Hepatocyte (in vitro differentiated cells): ENCODE measurements at regions not wholly inside any gene's neighbourhood (a gene's known extent, or its start where the extent isn't known, plus 50 kb on each side); places are given as distances from the start of the nearest gene placed in this dataset.

Experiments
- DNase-seq: peaks from one replicate; pipeline ENCODE4 v3.0.0-alpha.2; 2016; ENCODE audit warnings: low spot score
- H2AFZ ChIP-seq: fragments of 200-600 bp; sonication (generic); 2 replicates; pipeline ENCODE4 v1.6.0; 2016; ENCODE audit warnings: antibody characterized with exemption, mild to moderate bottlenecking
- H3K27ac ChIP-seq: fragments of 200-600 bp; sonication (generic); 2 replicates; pipeline ENCODE4 v1.5.1; 2016; ENCODE audit warnings: mild to moderate bottlenecking
- H3K27me3 ChIP-seq: fragments of 200-600 bp; sonication (generic); 2 replicates; pipeline ENCODE4 v1.6.1; 2016
- H3K36me3 ChIP-seq: fragments of 200-600 bp; sonication (generic); replicated peaks from 2 replicates; pipeline ENCODE4 v1.5.1; 2016; ENCODE audit warnings: low read depth; ENCODE audit not compliant: insufficient read depth
- H3K4me1 ChIP-seq: fragments of 200-600 bp; sonication (generic); 2 replicates; pipeline ENCODE4 v1.5.1; 2016; ENCODE audit warnings: mild to moderate bottlenecking, moderate library complexity; ENCODE audit not compliant: insufficient read depth
- H3K4me2 ChIP-seq: fragments of 200-600 bp; sonication (generic); 2 replicates; pipeline ENCODE4 v1.6.0; 2016
- H3K4me3 ChIP-seq: fragments of 200-600 bp; sonication (generic); 2 replicates; pipeline ENCODE4 v1.5.1; 2016; ENCODE audit warnings: mild to moderate bottlenecking
- H3K79me2 ChIP-seq: fragments of 200-600 bp; sonication (generic); 2 replicates; pipeline ENCODE4 v1.6.0; 2017; ENCODE audit warnings: mild to moderate bottlenecking
- H3K9me2 ChIP-seq: fragments of 200-600 bp; sonication (generic); replicated peaks from 2 replicates; pipeline ENCODE4 v1.6.0; 2017; ENCODE audit warnings: mild to moderate bottlenecking; ENCODE audit not compliant: insufficient read depth
- H3K9me3 ChIP-seq: fragments of 200-600 bp; sonication (generic); 2 replicates; pipeline ENCODE4 v1.5.1; 2016; ENCODE audit warnings: low read depth, mild to moderate bottlenecking
- H4K20me1 ChIP-seq: fragments of 200-600 bp; sonication (generic); 2 replicates; pipeline ENCODE4 v1.6.0; 2016; ENCODE audit warnings: mild to moderate bottlenecking; ENCODE audit not compliant: insufficient read depth, poor library complexity, severe bottlenecking
- EZH2 ChIP-seq: fragments of 200-600 bp; sonication (generic); IDR thresholded peaks from 2 replicates; pipeline ENCODE4 v1.6.1; 2016; ENCODE audit warnings: antibody characterized with exemption, mild to moderate bottlenecking, borderline replicate concordance
- EZH2phosphoT487 ChIP-seq: fragments of 200-600 bp; sonication (generic); IDR thresholded peaks from one replicate; pipeline ENCODE4 v1.6.1; 2018; ENCODE audit warnings: antibody characterized with exemption, mild to moderate bottlenecking, low read depth, moderate library complexity; ENCODE audit not compliant: unreplicated experiment, severe bottlenecking
- WGBS: methylation state at CpG from one replicate; pipeline ENCODE4 v1.1.6; 2016; ENCODE audit warnings: low lambda C conversion rate; ENCODE audit errors: missing lambda C conversion rate; 5-methylcytosine and 5-hydroxymethylcytosine counted together
- TF ChIP-seq, protein P1 (sequence below): fragments of 200-600 bp; sonication (generic); IDR thresholded peaks from 2 replicates; pipeline ENCODE4 v1.5.1; 2016; ENCODE audit warnings: antibody characterized with exemption, mild to moderate bottlenecking; ENCODE audit not compliant: poor library complexity

GRCh38 chr6:100948381-100949133 lies 67.4 kb upstream of the ASCC3 start:
- 39% methylated on average over 3 of the region's 3 CpGs for whole genome bisulfite sequencing

DNA sequence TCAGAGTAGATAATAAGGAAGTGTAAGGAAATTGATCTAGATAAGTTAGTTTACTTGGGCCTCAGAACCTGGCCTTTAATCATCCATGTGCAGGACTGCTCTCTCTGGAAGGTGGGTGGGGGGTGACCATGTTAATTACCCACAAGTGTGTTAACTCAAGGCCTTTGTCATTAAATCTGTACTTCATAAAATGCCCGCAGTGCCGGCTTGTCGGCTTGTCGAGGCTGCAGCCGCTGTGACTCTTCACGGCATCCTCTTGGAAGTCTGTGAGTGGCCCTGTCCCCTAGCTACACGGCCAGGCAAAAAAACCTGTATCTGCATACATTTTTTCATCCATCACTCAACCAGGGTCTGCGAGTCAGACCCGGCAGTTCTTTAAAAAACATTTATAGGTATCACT lies 70.9 kb upstream of the ASCC3 start:
- no peaks in the 10 kb centered on the region for H3K79me2 ChIP-seq

More at GRCh38 chr6:100948381-100949133, 67.4 kb upstream of the ASCC3 start:
- H3K4me3 ChIP-seq, result no peak overlapping the region
- no peaks in the 10 kb centered on the region for H3K4me1 ChIP-seq
- H3K27me3 ChIP-seq, result no peaks in the 10 kb centered on the region
- no peak overlapping the region for H3K4me2 ChIP-seq
- H3K9me3 ChIP-seq, result no peaks in the 10 kb centered on the region
- no peaks in the 10 kb centered on the region for H3K36me3 ChIP-seq
- TF ChIP-seq EZH2phosphoT487 (no peak), EZH2 (no peak)
- TF ChIP-seq, protein P1, sequence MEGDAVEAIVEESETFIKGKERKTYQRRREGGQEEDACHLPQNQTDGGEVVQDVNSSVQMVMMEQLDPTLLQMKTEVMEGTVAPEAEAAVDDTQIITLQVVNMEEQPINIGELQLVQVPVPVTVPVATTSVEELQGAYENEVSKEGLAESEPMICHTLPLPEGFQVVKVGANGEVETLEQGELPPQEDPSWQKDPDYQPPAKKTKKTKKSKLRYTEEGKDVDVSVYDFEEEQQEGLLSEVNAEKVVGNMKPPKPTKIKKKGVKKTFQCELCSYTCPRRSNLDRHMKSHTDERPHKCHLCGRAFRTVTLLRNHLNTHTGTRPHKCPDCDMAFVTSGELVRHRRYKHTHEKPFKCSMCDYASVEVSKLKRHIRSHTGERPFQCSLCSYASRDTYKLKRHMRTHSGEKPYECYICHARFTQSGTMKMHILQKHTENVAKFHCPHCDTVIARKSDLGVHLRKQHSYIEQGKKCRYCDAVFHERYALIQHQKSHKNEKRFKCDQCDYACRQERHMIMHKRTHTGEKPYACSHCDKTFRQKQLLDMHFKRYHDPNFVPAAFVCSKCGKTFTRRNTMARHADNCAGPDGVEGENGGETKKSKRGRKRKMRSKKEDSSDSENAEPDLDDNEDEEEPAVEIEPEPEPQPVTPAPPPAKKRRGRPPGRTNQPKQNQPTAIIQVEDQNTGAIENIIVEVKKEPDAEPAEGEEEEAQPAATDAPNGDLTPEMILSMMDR, result no peak
- peak overlapping the region; percentile 72 for H3K27ac ChIP-seq
- H3K79me2 ChIP-seq, result no peaks in the 10 kb centered on the region
- H4K20me1 ChIP-seq, result no peaks in the 10 kb centered on the region
- no peaks in the 10 kb centered on the region for H3K9me2 ChIP-seq
- DNase-seq, result peak; percentile 48
- no peak overlapping the region for H2AFZ ChIP-seq

GRCh38 chr6:100959280-100959679 lies 78.2 kb upstream of the ASCC3 start:
- Histone ChIP-seq H4K20me1 (no peaks in the 10 kb centered on the region), H3K4me3 (no peak overlapping the region), H3K27me3 (no peaks in the 10 kb centered on the region), H3K79me2 (no peaks in the 10 kb centered on the region), H3K27ac (no peak overlapping the region), H2AFZ (no peak overlapping the region), H3K9me2 (no peaks in the 10 kb centered on the region), H3K4me1 (no peaks in the 10 kb centered on the region), H3K9me3 (no peaks in the 10 kb centered on the region), H3K4me2 (no peak overlapping the region), H3K36me3 (no peaks in the 10 kb centered on the region)
- no peak for DNase-seq
- WGBS, result 82% methylated on average over 3 of the region's 3 CpGs
- TF ChIP-seq, protein P1, result no peak
- no peak for TF ChIP-seq EZH2phosphoT487
- no peak for TF ChIP-seq EZH2

More for the DNA sequence above, 70.9 kb upstream of the ASCC3 start:
- no peak overlapping the region for H3K27ac ChIP-seq
- TF ChIP-seq EZH2phosphoT487 (no peak), EZH2 (no peak)
- TF ChIP-seq, protein P1, result no peak
- H3K27me3 ChIP-seq, result no peaks in the 10 kb centered on the region
- no peak overlapping the region for H2AFZ ChIP-seq
- no peaks in the 10 kb centered on the region for H3K36me3 ChIP-seq
- 68% methylated on average over 9 of the region's 9 CpGs for WGBS
- no peaks in the 10 kb centered on the region for H3K9me2 ChIP-seq
- no peaks in the 10 kb centered on the region for H3K4me1 ChIP-seq
- H3K9me3 ChIP-seq, result no peaks in the 10 kb centered on the region
- peak overlapping the region; percentile 10 for H3K4me2 ChIP-seq
- no peaks in the 10 kb centered on the region for H4K20me1 ChIP-seq
- DNase-seq, result no peak
- H3K4me3 ChIP-seq, result no peak overlapping the region
